BJ (cell line): ENCODE measurements at regions not wholly inside any gene's neighbourhood (a gene's known extent, or its start where the extent isn't known, plus 50 kb on each side); places are given as distances from the start of the nearest gene placed in this dataset.
"Not testable (repeated sequence)": the region's sequence is repeated elsewhere in the genome, so short reads cannot be mapped to it uniquely, and the experiment has no call there.

Experiments used
- CTCF ChIA-PET: fragments of 350-600 bp; formaldehyde crosslinking; extraction: SDS; loops from one replicate; lab custom pipeline; 2021; ENCODE audit warnings: antibody characterized with exemption, inconsistent platforms; lab: Yijun Ruan, JAX
- POLR2A ChIA-PET: fragments of 300-600 bp; sonication (Branson Sonifier 250); formaldehyde crosslinking; extraction: SDS; loops from one replicate; lab custom pipeline; 2021; ENCODE audit warnings: antibody characterized with exemption; lab: Charles Lee
- DNase-seq: peaks from one replicate; pipeline ENCODE4 v3.0.0-alpha.2; 2011; ENCODE audit warnings: low read depth
- H3K27me3 ChIP-seq: 2 replicates; pipeline ENCODE4 v1.6.0; 2011; ENCODE audit warnings: low read length; ENCODE audit not compliant: control insufficient read depth, insufficient read depth
- H3K36me3 ChIP-seq: 2 replicates; pipeline ENCODE4 v1.5.1; 2011; ENCODE audit warnings: low read length; ENCODE audit not compliant: control insufficient read depth, insufficient read depth
- H3K4me3 ChIP-seq: 2 replicates; pipeline ENCODE4 v1.5.1; 2011; ENCODE audit warnings: low read depth, mild to moderate bottlenecking, control low read depth, low read length
- CTCF ChIP-seq: IDR thresholded peaks from 2 replicates; pipeline ENCODE4 v1.5.1; 2011; ENCODE audit warnings: low read depth, mild to moderate bottlenecking, control low read depth, inconsistent platforms, low read length, moderate library complexity; ENCODE audit not compliant: insufficient read depth

- CTCF ChIA-PET: interaction anchor here (0.9 to 1.3 kb wide), 2 partner anchors 120 to 305 kb away, joined by 3 read pairs; no protein-coding TSS in a partner anchor
- no peak overlapping the region for H3K4me3 ChIP-seq
Measured at GRCh38 chr2:120641366-120641771, 94.3 kb upstream of the GLI2 start.

DNA sequence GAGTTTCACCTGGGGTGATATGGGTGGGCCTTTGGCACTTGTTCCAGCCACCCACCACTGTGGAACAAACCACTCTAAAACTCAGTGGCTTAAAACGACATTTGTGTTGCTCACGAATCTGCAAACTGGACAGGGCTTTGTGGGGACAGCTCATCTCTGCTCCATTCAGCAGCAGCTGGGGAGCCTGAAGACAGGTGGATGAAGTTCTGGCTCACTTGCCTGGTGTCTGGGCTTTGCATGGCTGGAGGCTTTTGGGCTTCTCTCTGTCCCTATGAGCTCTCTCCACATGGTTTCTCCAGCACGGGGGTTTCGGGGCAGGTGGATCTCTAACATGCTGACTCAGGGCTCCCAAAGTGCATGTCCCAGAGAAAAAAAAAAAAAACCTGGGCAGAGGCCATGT, 93.0 kb upstream of the GLI2 start:
- TF ChIP-seq CTCF: no peak
- no peak for DNase-seq
- Histone ChIP-seq H3K36me3 (no peaks in the 10 kb centered on the region), H3K27me3 (no peaks in the 10 kb centered on the region), H3K4me3 (no peak overlapping the region)
- CTCF ChIA-PET: interaction anchor here (1.3 to 2.2 kb wide), 2 partner anchors 10 to 32 kb away, joined by 3 to 8 read pairs; no protein-coding TSS in a partner anchor
- POLR2A ChIA-PET: no interaction called here

More at GRCh38 chr2:120641366-120641771, 94.3 kb upstream of the GLI2 start:
- Histone ChIP-seq H3K27me3 (no peaks in the 10 kb centered on the region), H3K36me3 (no peaks in the 10 kb centered on the region)
- DNase-seq: no peak
- TF ChIP-seq CTCF: no peak
- POLR2A ChIA-PET: no interaction called here

GRCh38 chr2:120646994-120647393, 88.7 kb upstream of the GLI2 start:
- Histone ChIP-seq H3K27me3 (no peaks in the 10 kb centered on the region), H3K4me3 (no peak overlapping the region), H3K36me3 (no peaks in the 10 kb centered on the region)
- ChIA-PET CTCF (interaction anchor here (0.8 to 1.4 kb wide), 4 partner anchors 9 to 30 kb away, joined by 3 to 4 read pairs (median 3); no protein-coding TSS in a partner anchor), POLR2A (no interaction called here)
- no peak for TF ChIP-seq CTCF
- DNase-seq: no peak

- no peak for TF ChIP-seq CTCF
- CTCF ChIA-PET: interaction anchor here (0.8 to 1.4 kb wide), 4 partner anchors 9 to 30 kb away, joined by 3 to 4 read pairs (median 3); no protein-coding TSS in a partner anchor
- POLR2A ChIA-PET: no interaction called here
- Histone ChIP-seq H3K36me3 (no peaks in the 10 kb centered on the region), H3K27me3 (no peaks in the 10 kb centered on the region), H3K4me3 (no peak overlapping the region)
- DNase-seq: peak; percentile 37
Measured at GRCh38 chr2:120647487-120647886, 88.2 kb upstream of the GLI2 start.

- CTCF ChIA-PET: interaction anchor here (1.2 kb wide), 1 partner anchor 14 kb away, joined by 3 read pairs; no protein-coding TSS in a partner anchor
- H3K27me3 ChIP-seq, POLR2A ChIA-PET, DNase-seq, H3K4me3 ChIP-seq, H3K36me3 ChIP-seq: not testable (repeated sequence)
Measured at GRCh38 chr2:120649381-120649780, 86.3 kb upstream of the GLI2 start.

GRCh38 chr2:120650022-120650644, 85.5 kb upstream of the GLI2 start:
- ChIA-PET POLR2A (interaction anchor here (0.7 kb wide), 1 partner anchor 302 kb away, joined by 3 read pairs; no protein-coding TSS in a partner anchor), CTCF (interaction anchor here (1.2 kb wide), 1 partner anchor 15 kb away, joined by 3 read pairs; no protein-coding TSS in a partner anchor)
- no peak for DNase-seq
- Histone ChIP-seq H3K27me3 (no peaks in the 10 kb centered on the region), H3K4me3 (no peak overlapping the region), H3K36me3 (no peaks in the 10 kb centered on the region)
- no peak for TF ChIP-seq CTCF
